NCI-H82 (cell line): ENCODE measurements at regions not wholly inside any gene's neighbourhood (a gene's known extent, or its start where the extent isn't known, plus 50 kb on each side); places are given as distances from the start of the nearest gene placed in this dataset.

Experiments
- DNase-seq: peaks from one replicate; lab custom pipeline; 2025; lab: John Stamatoyannopoulos, UW

DNA sequence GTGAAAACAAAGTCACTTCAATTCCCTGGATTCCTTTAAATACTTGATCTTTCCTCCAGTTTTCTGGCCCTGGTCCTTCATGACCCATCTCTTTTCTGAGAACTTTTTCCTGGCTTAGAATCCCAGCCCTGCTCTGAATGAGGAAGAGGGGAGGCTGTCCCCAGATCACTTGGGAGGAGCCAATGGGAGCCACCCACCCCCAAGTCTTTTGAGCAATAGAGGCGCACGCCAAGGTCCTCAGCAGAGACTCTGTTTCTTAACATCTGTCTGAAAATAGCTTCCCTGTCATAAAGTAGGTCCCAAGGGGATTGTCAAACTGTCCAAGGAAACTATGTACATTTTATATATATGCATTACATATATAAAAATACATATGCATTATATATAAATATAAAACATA, 126.8 kb downstream of the ADRA2A start:
- DNase-seq: no peak

DNA sequence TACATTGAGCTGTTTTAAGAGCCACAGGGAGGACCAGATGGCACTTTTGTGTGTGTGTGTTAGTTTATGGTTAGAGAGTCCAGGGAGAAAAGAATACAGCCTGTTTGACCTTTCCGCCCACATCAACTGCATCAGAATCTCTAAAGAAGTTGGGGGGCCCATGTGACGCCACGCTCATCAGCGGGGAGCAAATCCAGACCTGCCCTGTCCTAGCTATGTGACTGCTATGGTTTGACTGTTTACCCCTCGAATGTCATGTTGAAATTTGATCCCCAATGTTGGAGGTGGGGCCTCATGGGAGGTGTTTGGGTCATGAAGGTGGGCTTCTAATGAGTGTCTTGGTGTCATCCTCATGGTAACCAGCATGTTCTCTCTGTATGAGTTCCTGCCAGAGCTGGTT, 128.0 kb downstream of the ADRA2A start:
- no peak for DNase-seq

GRCh38 chr10:111206521-111206920, 129.7 kb downstream of the ADRA2A start:
- no peak for DNase-seq

DNA sequence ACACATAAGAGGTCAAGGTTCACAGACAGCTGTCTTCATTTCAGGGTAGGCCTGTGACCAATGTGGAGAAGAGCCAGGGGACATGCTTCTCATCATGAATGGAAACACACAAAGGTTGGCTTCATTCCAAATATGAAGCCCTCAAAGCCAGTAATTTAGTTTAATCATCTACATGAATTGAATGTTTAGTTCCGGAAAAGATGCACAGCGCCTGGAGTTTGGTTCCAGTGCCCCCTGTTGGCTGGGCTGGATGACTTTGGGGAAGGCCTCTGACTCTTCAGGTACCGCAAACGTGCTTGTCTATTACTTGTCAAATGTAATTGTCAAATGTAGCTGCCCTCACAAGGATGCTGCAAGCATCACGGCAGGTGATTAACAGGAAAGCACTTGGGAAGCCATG, 130.7 kb downstream of the ADRA2A start:
- DNase-seq: no peak

GRCh38 chr10:111208951-111209350, 132.1 kb downstream of the ADRA2A start:
- no peak for DNase-seq

GRCh38 chr10:111209692-111210091, 132.9 kb downstream of the ADRA2A start:
- DNase-seq: no peak

DNA sequence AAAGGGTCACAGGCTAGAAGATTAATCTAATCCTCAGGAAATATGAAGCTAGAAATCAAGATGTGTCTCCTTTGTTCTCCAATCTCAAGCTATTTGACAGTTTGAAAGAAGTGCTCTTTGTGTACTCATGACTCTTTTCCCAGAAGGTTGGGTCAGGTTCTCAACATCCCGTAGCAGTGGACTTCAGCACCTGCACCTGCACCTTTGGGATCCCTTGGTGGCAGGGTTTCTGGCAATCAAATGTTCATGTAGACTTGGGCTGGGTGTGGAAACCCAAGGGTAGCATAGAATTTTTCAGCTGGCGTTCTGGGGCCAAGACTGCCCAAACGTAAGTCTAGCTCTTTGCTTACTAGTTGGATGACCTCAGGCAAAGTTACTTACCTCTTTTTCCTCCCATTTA, 134.4 kb downstream of the ADRA2A start:
- DNase-seq: no peak

GRCh38 chr10:111211706-111212105, 134.9 kb downstream of the ADRA2A start:
- DNase-seq: no peak

DNA sequence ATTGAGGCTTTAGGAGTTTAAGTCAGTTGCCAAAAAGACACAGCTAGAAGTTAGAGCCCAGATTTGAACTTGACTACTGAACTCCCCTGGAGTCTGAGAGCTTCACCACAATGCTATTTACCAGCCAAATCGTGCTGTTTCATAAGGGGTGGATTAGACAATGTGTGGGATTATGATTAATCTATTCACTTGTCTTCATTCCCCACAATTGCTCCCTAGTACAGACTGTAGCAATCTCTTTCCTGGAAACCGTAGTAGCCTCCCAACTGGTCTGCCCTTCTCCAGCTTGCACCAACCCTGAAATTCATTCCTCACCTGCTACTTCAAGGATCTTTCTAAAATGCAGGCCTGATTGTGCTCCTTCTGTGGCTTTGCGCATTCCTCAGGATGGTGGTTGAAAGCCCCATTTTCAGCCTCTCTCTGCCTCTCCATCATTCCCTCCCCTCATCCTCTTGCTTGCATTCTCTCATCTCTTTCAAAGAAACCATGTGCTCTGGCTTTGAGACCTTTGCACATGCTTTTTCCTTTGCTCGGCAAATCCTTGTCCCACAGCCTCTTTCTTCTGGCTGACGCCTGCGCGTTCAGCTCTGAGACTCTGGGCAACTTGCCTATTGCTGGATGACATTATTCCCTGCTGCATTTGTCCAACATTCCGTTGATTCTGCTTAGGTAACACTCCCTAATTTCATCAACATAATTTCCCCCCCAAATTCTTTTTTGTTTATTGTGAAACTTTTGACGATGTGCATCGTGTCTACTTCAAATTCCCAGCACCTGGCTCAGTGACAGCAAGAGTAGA, 145.1 kb downstream of the ADRA2A start:
- no peak for DNase-seq

GRCh38 chr10:111222961-111223360, 146.1 kb downstream of the ADRA2A start:
- no peak for DNase-seq

DNA sequence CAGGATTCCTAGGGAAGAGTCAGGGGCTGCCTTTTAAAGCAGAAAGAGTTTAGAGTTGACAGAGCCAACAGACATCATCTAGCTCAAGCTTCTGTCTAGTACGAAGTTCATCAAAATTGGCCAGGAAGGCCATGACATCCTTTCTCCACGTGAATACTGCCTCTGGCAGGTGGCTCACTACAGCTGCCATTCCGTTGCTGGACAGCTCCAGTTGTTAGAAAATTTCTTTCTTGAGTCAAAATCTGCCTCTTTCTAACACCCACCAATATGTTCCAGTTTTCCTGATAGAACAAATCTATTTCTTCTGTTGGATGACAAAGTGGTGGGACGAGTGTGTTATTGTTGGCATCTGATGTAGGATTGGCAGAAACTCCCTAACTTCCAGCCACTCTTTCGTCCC, 154.9 kb downstream of the ADRA2A start:
- no peak for DNase-seq

DNA sequence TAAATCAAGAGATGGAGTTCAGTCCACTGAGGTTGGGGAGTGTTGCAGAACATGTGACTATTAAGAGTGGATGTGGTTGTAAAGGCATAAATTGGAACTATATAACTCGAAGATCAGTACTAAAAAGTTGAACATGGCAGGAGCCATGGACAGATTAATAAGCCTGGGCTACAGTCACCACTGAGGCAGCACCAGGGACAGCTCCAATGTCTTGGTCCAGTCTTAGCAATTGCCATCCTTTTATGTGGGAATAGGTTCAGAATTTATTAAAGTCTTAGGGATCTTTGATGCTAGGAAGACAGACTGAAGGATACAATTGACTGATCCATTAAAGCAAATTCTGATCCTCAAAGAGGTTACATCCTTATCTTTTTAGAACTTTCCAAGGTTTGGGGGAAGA, 156.6 kb downstream of the ADRA2A start:
- no peak for DNase-seq

- no peak for DNase-seq
Observed at GRCh38 chr10:111234234-111234913, 157.5 kb downstream of the ADRA2A start.

GRCh38 chr10:111234914-111235302, 158.1 kb downstream of the ADRA2A start:
- no peak for DNase-seq

DNA sequence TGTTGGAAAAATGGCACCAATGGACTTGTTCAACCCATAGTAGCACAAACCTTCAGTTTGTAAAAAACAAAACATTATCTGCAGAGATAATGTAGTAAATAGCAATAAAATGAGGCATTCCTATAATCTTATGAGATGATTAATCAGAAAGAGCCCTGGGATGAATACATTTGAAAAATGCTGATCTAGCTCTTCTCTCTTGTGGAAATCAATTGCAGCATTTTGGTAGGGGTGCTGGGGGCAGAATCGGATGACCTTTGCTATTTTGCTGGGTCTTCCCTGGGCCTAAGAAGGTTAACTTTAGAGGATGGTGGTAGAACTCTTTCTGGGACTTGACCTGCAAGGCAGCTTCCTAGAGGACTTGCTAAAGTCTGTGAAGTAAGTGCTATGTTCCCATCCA, 163.5 kb downstream of the ADRA2A start:
- DNase-seq: no peak

GRCh38 chr10:111243126-111243525, 166.3 kb downstream of the ADRA2A start:
- no peak for DNase-seq

GRCh38 chr10:111246136-111246535, 169.3 kb downstream of the ADRA2A start:
- DNase-seq: no peak

DNA sequence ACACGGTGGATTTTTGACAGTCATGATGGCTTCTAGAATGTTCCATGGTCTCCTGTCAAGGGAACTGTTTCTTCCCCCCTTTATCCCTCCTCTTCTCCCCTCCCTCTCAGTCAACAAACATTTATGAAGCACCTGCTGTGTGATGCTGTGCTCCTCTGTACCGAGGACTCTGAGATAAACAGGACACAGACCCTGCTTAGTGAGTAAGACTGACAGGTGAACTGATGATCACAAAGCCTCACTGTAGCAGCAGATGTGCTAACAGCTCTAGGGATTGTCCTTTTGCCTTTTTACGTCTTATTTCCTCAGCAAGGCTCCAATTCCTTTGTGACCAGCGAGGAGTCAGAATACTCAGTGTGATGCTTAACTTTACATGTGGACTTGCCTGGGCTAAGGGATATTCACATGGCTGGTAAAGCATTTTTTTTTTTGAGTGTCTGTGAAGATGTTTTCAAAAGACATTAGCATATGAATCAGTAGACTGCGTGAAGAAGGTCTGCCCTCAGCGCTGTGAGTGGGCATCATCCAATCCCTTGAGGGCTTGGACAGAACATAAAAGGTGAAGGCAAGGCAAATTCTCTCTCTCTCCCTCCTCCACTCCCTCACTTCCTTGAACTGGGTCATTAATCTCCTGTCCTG, 170.1 kb downstream of the ADRA2A start:
- no peak for DNase-seq

DNA sequence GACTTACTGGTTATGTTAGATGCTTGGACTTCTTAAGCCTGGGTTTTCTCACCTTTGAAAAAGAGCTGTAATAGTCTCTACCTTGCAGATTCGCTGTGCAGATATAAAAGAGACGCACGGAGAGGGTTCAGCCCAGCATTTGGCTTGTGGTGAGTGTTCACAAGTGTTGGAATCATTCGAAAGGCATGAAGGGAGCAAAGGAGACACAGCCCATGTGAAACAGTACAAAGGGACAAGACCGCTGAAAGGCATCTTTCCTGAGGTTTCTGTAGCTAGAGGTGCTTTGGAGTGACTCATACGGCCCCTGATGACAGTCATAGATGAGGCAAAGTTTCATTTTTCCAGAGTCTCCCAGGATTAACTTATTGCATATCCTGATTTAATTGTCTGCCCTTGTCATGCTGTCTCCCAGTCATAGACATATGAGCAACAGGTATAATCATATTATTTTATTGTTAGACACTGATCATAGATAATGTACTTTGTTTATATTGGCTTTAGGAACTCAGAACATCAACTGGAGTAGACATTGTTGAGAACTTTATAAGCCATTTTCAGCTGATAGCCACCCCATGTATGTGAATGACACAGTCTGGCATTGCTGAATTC, 171.1 kb downstream of the ADRA2A start:
- DNase-seq: no peak

- no peak for DNase-seq
Observed at GRCh38 chr10:111249925-111250324, 173.1 kb downstream of the ADRA2A start.

DNA sequence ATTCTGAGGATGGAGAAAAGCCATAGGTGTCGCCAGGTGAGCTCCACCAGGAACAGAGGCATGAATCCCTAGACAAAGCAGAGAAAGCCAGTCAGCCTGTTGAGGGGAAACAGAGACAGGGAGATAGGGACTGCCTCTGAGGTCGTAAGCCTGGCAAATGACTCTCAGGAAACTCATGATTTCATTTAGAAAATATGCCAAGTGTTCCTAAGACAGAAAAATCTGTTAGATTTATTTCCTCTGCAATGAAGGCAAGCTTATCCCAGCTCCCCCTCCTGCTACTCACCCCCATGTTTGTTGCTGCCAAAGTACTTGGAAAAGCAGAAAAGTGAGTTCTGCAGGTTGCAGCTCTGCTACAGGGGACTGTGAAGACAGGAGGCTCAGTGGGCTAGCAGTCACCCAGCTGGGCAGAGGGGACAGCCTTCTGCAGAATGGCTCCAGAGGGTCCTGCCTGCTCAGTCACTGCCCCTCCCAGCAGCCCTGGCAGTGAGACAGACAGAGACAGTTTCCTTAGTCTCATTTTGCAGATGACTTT, 184.3 kb downstream of the ADRA2A start:
- no peak for DNase-seq

DNA sequence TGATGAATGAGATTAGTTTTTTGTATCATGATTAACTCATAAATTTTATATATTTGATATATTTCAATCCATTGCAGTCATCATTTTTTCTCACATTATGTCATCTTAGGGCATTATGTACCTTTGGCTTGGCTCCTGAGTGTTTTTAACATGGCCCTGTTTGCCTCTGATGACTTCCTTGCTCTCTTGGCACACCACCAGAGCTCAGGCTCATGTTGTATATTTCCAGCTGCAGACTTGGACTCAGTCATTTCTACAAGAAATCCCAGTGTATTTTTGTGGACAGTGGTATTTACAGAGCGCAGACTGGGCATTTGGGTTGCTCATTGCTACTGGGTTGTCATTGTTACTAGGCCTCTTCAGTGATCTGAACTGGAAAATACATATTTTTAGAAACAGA, 188.5 kb downstream of the ADRA2A start:
- DNase-seq: no peak

DNA sequence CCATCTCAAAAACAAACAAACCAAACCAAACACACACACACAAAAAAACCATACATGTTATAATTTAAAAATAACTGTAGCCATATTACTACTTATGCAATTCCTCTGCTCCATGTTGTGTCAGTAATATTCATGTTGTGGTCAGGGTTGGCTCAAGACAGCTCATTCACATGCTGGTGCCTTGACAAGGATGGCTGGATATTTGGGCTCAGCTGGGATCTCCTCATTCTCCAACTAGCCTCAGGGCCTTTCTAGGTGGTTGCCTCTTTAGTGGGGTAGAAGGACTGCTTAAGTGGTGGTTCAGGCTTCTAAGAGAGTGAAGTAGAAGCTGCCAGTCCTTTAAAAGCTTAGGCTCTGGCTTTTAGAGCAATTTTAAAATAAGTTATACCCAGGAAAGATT, 189.3 kb downstream of the ADRA2A start:
- DNase-seq: no peak
